ENCODE measurements at regions not wholly inside any gene's neighbourhood (a gene's known extent, or its start where the extent isn't known, plus 50 kb on each side); places are given as distances from the start of the nearest gene placed in this dataset.

DNA sequence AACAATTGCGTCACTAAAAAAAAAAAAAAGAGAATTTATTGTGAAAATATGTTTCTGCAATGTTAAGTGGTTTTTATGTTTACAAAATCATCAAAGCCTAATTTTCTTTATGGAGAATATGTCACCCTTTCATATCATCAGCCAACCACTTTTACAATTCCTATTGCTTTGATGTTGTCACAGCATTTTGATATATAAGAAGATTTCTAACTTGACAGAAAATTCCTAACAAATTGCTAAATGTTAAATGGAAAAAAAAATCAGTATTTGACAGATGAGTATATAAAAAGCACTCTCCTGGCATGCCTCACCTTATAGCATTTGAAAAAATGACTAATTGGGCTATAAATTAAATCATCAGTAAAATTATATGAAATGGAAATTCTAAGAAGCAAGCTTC is 1457.3 kb upstream of the ALCAM start:
- TF ChIP-seq CTCF (IDR thresholded peaks at IDR 0.05) (no peak), EP300 (IDR thresholded peaks at IDR 0.05) (no peak), POLR2A (IDR thresholded peaks at IDR 0.05; ENCODE audit: low read depth) (no peak), POLR2AphosphoS5 (IDR thresholded peaks at IDR 0.05) (no peak)
